Astrocyte of the cerebellum (primary cell): ENCODE measurements at regions not wholly inside any gene's neighbourhood (a gene's known extent, or its start where the extent isn't known, plus 50 kb on each side); places are given as distances from the start of the nearest gene placed in this dataset.

Experiments used
- DNase-seq: peaks from one replicate; pipeline ENCODE4 v3.0.0-alpha.2; 2011; ENCODE audit warnings: low read depth
- H3K4me3 ChIP-seq: 2 replicates; pipeline ENCODE4 v1.5.1; 2011; ENCODE audit warnings: mild to moderate bottlenecking, low read depth, low read length, moderate library complexity
- CTCF ChIP-seq: IDR thresholded peaks from 2 replicates; pipeline ENCODE4 v1.5.1; 2012; ENCODE audit warnings: low read length, low read depth, moderate library complexity, mild to moderate bottlenecking; ENCODE audit errors: missing control alignments
- in situ Hi-C: cut with HindIII; loops from 2 replicates; pipeline ENCODE4 v1.10.0; 2017; ENCODE audit warnings: low sequenced_read_pairs

DNA sequence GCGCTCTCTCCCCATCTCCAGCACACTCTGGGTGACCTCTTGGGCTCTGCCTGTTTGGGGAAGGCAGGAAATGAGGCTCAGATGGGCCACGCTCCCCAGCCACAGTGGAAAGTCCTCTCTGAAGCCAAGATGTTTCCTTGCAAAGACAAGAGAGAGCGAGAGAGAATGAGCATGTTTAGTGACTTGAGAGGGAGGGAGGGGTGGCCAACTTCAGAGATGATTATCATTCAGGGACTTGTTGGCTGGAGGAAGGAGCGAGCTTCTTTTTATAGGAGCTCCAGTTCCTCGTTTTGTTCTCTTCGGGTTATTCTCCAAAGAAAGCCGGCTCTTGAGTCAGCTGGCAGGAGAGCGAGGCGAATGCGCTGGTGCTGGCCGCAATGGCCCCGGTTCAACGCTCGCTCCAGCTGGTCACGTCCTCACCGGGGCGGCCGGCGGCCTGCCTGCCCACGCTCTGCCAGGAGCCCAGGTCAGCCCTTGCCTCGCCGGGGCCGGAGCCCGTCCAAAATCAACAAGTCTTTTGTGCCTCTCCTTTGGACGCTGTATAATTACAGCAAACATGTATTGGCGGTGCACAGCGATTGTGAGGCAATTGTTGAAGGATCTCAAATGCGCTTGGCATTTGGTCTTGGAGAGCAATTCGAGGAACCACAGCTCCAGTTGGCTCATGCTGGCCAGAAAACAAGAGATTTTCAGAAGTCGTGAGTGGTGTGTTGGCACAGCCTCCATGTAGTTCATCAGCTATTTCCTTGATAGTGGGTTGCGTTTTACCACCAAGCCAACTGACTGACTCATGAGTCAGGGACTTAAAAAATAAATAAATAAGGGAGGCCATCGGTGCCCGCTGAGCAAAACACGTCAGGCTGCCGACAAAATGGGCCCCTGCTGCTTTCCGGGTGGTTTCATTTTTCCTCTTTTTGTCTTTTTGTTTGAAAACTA lies 288.6 kb downstream of the UACA start:
- in situ Hi-C loops, result no loop called here
- DNase-seq, result peak; percentile 100
- peak overlapping the region; percentile 9 for H3K4me3 ChIP-seq
- no peak for TF ChIP-seq CTCF

GRCh38 chr15:70473581-70474370 lies 289.6 kb downstream of the UACA start:
- in situ Hi-C loops, result no loop called here
- peak overlapping the region; percentile 9 for H3K4me3 ChIP-seq
- no peak for TF ChIP-seq CTCF
- no peak for DNase-seq

- no peak overlapping the region for H3K4me3 ChIP-seq
- in situ Hi-C loops, result no loop called here
- no peak for TF ChIP-seq CTCF
- no peak for DNase-seq
Observed at GRCh38 chr15:70471517-70471916, 291.8 kb downstream of the UACA start.

GRCh38 chr15:70470556-70471191 lies 292.7 kb downstream of the UACA start:
- DNase-seq, result no peak
- no peak overlapping the region for H3K4me3 ChIP-seq
- in situ Hi-C loops, result no loop called here

GRCh38 chr15:70469651-70470555 lies 293.5 kb downstream of the UACA start:
- no peak overlapping the region for H3K4me3 ChIP-seq
- in situ Hi-C loops, result no loop called here
- TF ChIP-seq CTCF, result no peak
- DNase-seq, result no peak

More at GRCh38 chr15:70470556-70471191, 292.7 kb downstream of the UACA start:
- TF ChIP-seq CTCF, result no peak
